Subcutaneous abdominal adipose tissue (tissue), 5 donors: ENCODE measurements at regions not wholly inside any gene's neighbourhood (a gene's known extent, or its start where the extent isn't known, plus 50 kb on each side); places are given as distances from the start of the nearest gene placed in this dataset.

ENCODE experiments used
- H3K27ac ChIP-seq: one replicate; pipeline ENCODE4 v1.7.0; 2013; ENCODE audit warnings: low read depth, mild to moderate bottlenecking, inconsistent platforms, low read length, moderate library complexity
- H3K27me3 ChIP-seq, 5 donors: one replicate each; pipeline ENCODE4 v1.7.0; 2013; ENCODE audit warnings: low read length in 5 of 5, inconsistent platforms in 1 of 5; ENCODE audit not compliant: control insufficient read depth in 5 of 5, insufficient read depth in 4 of 5
- H3K36me3 ChIP-seq, 5 donors: one replicate each; pipeline ENCODE4 v1.7.0; 2013; ENCODE audit warnings: low read length in 5 of 5; ENCODE audit not compliant: control insufficient read depth in 5 of 5, insufficient read depth in 5 of 5
- H3K4me1 ChIP-seq, 5 donors: one replicate each; pipeline ENCODE4 v1.7.0; 2013; ENCODE audit warnings: low read length in 5 of 5, mild to moderate bottlenecking in 3 of 5, moderate library complexity in 1 of 5; ENCODE audit not compliant: control insufficient read depth in 5 of 5, insufficient read depth in 5 of 5
- H3K4me3 ChIP-seq, 5 donors: one replicate each; pipeline ENCODE4 v1.7.0; 2013; ENCODE audit warnings: low read length in 5 of 5, low read depth in 1 of 5
- H3K9ac ChIP-seq, 5 donors: one replicate each; pipeline ENCODE4 v1.7.0; 2013; ENCODE audit warnings: low read length in 5 of 5, mild to moderate bottlenecking in 4 of 5, moderate library complexity in 3 of 5
- H3K9me3 ChIP-seq, 5 donors: one replicate each; pipeline ENCODE4 v1.7.0; 2013; ENCODE audit warnings: low read length in 5 of 5; ENCODE audit not compliant: control insufficient read depth in 5 of 5
- donor health status: healthy.
- donor health status: healthy.
- donor health status: healthy.
- donor health status: healthy.
- donor health status: healthy.

DNA sequence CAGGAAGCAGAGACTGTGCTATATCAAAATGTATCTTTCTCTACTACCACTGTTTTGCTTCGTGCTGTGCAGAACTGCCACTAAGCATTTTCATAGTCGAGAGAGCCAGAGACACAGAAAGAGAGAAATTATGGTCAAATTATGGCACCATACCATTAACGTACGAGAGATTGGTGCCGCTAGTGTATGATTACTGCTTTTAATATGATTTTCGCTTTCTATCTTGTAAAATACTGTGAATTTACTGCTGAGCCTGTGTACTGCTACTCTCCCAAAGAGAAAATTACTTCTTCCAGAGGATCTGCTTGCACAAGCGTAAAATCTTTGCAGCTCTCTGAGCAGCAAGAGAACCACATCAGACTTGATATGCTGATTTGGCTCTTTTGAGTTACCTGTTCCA, 71.1 kb upstream of the ZNF281 start:
- H3K4me1 ChIP-seq: peaks cover 0 to 3% (median 0%) of the 10 kb centered on the region in 5 donors
- H3K36me3 ChIP-seq: no peaks in the 10 kb centered on the region
- H3K9ac ChIP-seq: no peak overlapping the region
- no peak overlapping the region for H3K27ac ChIP-seq
- no peaks in the 10 kb centered on the region for H3K9me3 ChIP-seq
- H3K4me3 ChIP-seq: no peak overlapping the region
- peaks cover 0 to 5% (median 4%) of the 10 kb centered on the region in 5 donors for H3K27me3 ChIP-seq

DNA sequence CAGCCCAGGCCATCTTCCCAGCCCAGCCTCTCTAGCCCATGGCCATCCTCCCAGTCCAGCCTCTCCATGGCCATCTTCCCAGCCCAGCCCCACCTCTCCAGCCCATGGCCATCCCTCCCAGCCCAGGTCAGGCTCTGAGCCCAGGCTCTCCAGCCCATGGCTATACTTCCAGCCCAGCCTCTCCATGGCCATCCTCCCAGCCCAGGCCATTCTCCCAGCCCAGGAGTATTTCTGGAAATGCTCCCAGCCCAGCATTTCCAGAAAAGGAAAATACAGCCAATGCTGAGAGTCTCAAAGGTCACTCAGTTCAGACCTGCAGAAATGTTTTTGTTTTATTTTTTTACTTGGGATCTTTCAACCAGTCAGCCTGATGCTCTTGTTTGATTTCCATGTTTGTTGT, 70.0 kb upstream of the ZNF281 start:
- Histone ChIP-seq H3K36me3 (no peaks in the 10 kb centered on the region), H3K9me3 (no peaks in the 10 kb centered on the region), H3K4me3 (no peak overlapping the region), H3K27me3 (peaks cover 0 to 5% (median 3%) of the 10 kb centered on the region in 5 donors), H3K27ac (no peak overlapping the region), H3K4me1 (peaks cover 0 to 3% (median 0%) of the 10 kb centered on the region in 5 donors), H3K9ac (no peak overlapping the region)

DNA sequence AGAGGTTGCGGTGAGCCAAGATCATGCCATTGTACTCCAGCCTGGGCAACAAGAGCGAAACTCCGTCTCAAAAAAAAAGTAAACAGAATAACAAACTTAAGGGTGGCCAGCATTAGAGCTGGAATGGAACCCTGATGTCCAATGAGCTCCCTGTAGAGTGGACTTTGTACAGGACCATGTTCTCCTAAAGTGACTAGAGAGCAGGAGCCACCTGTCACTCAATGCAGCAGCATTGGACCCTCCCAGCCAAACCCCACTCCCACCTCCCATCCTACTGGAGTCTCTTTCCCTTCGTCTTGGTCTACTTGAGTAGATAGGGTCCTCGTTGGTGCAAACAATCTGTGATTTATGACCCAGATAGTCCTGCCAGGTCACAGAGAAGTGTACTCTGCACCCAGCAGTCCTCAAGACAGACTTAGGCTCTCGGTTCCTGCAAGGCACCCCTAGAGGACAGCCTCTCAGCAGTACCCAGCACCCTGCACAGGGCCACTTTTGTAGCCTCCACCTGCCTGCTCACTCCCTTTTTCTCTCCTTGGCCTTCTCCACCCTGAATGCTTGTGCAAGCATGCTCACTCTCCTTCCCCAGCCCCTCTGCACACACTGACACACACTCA, 69.2 kb upstream of the ZNF281 start:
- Histone ChIP-seq H3K27ac (no peak overlapping the region), H3K27me3 (peaks cover 0 to 5% (median 3%) of the 10 kb centered on the region in 5 donors), H3K4me3 (no peak overlapping the region), H3K4me1 (peaks cover 0 to 7% (median 0%) of the 10 kb centered on the region in 5 donors), H3K9me3 (no peaks in the 10 kb centered on the region), H3K9ac (no peak overlapping the region), H3K36me3 (no peaks in the 10 kb centered on the region)

DNA sequence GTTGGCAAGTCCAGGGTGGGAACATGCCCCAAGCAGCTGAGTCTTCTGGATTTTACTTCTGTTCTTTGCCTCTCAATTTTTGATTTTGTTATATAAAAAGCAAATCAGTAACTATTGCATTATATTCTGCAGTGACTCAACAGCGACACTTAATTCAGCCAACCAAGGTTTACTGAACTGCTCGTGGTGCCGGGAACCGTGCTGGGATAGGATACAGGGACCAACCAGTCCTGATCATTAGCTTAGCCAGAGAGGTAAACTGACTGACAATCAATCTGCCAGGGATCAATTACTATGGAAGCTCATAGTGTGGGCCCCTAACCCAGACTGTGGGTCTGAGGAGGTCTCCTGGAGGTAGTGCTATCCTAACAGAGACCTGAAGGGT, 68.4 kb upstream of the ZNF281 start:
- H3K4me3 ChIP-seq: no peak overlapping the region
- H3K36me3 ChIP-seq: no peaks in the 10 kb centered on the region
- peaks cover 0 to 8% (median 0%) of the 10 kb centered on the region in 5 donors for H3K4me1 ChIP-seq
- H3K9me3 ChIP-seq: no peaks in the 10 kb centered on the region
- H3K27me3 ChIP-seq: peaks cover 0 to 5% (median 0%) of the 10 kb centered on the region in 5 donors
- H3K9ac ChIP-seq: no peak overlapping the region
- no peak overlapping the region for H3K27ac ChIP-seq

DNA sequence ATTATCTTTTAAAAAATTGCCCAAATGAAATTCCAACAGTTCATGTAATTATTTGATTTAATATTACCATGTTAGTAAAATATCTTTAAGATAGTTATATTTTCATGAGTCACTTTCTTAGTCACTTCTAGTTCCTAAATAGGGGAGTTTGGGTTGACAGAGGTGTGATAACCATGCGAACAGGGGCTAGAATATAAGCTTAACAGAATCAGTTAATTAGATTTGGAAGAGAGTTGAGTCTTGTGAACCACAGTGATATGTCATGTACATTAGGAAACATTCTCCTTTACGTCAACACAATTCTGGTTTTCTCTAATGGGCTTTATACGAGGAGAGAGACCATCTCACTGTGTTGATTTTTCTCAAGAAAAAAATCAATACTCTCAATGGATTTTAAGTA, 64.8 kb upstream of the ZNF281 start:
- peaks cover 0 to 7% (median 0%) of the 10 kb centered on the region in 5 donors for H3K4me1 ChIP-seq
- H3K27me3 ChIP-seq: peaks cover 0 to 3% (median 0%) of the 10 kb centered on the region in 5 donors
- no peak overlapping the region for H3K4me3 ChIP-seq
- no peaks in the 10 kb centered on the region for H3K9me3 ChIP-seq
- no peaks in the 10 kb centered on the region for H3K36me3 ChIP-seq
- H3K9ac ChIP-seq: no peak overlapping the region
- H3K27ac ChIP-seq: no peak overlapping the region

DNA sequence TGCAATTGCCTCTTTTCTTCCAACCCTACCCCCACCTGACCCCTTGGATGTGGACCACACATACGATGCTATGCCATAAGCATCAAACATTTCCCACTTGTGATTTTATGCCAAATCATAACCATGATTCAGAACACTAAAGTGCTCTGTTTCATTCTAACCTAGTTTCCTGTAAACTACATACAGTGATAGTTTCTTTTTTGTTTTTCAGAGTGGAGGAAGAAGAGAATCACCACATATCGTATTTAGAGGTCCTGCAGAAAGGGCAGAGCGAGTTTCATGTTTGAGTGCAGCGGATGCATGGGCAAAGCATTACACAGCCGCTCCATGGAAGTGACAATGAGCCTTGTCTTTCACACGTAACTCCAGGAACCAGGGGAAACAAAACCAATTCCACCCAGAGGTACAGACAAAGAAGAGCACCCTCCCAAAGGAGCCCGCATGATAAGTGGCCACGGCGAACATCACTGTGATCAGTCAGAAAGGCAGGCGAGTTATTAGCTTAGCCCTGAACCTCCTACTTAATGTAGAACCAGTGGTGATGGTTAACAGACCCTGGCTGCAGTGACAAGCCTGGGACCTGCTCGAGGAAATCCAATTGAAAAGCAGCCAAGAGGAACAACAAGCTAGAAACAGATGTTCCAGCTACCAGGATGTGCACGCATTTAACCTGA, 64.0 kb upstream of the ZNF281 start:
- peaks cover 0 to 7% (median 0%) of the 10 kb centered on the region in 5 donors for H3K4me1 ChIP-seq
- peak overlapping the region in 1 of 5 donors; percentile 45 for H3K4me3 ChIP-seq
- H3K27me3 ChIP-seq: peaks cover 0 to 3% (median 0%) of the 10 kb centered on the region in 5 donors
- H3K27ac ChIP-seq: no peak overlapping the region
- no peaks in the 10 kb centered on the region for H3K36me3 ChIP-seq
- no peaks in the 10 kb centered on the region for H3K9me3 ChIP-seq
- peak overlapping the region in 1 of 5 donors; percentile 31 for H3K9ac ChIP-seq

DNA sequence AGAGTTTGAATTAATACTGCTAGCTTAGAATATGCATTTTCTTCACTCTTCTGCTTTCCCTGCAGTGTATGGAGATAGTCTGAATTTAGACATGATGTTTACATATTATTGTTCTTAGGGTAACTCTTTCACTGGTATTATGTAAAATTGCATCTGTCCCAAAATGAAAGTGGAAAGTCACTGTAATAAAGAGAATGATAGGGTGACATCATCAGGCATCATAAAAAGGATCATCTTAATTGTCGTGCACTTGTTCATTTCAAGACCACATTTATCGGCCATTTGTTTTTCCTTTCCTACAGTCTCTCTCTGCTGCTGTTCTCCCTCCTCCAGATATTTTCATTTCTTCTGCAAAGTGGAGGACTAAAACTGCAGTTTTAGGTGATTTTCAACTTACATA, 61.9 kb upstream of the ZNF281 start:
- Histone ChIP-seq H3K36me3 (no peaks in the 10 kb centered on the region), H3K9ac (no peak overlapping the region), H3K27ac (no peak overlapping the region), H3K9me3 (no peaks in the 10 kb centered on the region), H3K4me1 (peaks cover 0 to 7% (median 0%) of the 10 kb centered on the region in 5 donors), H3K27me3 (no peaks in the 10 kb centered on the region), H3K4me3 (no peak overlapping the region)

DNA sequence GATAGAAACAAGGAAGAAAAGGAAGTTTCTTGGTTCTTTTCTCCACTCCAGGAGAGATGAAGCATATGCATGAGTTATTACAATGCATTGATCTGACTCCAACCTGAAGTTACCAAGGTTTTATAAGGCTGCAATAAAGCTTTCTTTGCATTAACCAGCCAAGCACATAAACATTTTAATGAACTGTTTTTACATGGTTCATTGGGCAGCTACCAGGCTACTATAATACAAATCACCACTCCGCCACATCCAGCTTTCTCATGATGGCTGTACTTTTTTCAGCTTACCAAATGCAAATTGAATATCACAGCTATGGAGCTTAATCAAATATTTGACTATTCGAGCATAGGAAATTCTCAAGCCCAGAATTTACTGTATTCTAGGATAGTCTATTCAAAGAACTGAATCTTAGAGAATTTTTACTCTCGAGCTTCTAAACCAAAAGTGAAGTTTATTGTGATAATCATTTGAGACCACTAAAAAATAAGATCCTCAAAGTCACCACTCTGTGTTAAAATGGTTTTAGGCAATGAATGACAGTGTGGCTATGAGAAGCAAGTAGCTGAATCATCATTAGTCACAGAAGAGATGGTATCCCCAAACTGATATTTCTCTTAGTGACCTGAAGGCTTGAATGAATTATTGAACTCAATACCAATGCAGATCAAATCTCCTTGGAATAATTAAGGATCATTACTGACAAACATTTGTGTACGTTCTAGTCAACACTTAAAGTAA, 58.6 kb upstream of the ZNF281 start:
- Histone ChIP-seq H3K4me3 (no peak overlapping the region), H3K27me3 (peaks cover 0 to 5% (median 0%) of the 10 kb centered on the region in 5 donors), H3K9ac (no peak overlapping the region), H3K36me3 (no peaks in the 10 kb centered on the region), H3K4me1 (no peaks in the 10 kb centered on the region), H3K27ac (no peak overlapping the region), H3K9me3 (no peaks in the 10 kb centered on the region)

DNA sequence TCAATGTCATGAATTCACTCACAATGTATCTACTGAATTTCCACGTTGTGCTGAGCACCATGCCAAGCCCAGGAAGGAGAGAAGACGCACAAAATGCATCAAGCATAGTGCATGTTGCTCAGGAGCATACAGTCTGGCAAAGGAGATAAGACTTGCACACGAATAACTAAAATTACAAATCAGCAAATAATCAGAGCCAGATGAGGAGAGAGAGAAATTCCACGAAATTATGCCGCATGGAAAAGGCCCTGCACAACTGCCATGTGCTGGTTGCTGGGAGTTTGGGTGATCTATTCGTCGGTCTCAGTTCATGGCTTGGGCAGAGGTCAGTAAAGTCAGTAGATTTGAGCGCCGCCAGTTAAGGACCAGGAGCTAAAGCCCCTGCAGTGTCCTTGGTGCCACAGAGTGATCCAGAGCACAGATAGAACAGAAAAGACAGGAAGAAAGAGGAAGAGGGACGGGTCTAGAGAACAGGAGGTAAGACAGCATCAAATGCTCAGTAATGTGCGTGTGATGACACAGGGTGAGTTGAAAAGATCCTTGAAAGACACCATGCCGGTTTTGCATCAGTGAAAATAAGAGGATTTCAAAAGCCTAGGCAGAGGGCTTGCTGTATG, 55.1 kb upstream of the ZNF281 start:
- no peaks in the 10 kb centered on the region for H3K36me3 ChIP-seq
- H3K9ac ChIP-seq: no peak overlapping the region
- no peaks in the 10 kb centered on the region for H3K9me3 ChIP-seq
- H3K27ac ChIP-seq: no peak overlapping the region
- H3K4me3 ChIP-seq: no peak overlapping the region
- H3K4me1 ChIP-seq: no peaks in the 10 kb centered on the region
- peaks cover 0 to 5% (median 0%) of the 10 kb centered on the region in 5 donors for H3K27me3 ChIP-seq
